Endothelial cell (in vitro differentiated cells): ENCODE measurements at regions not wholly inside any gene's neighbourhood (a gene's known extent, or its start where the extent isn't known, plus 50 kb on each side); places are given as distances from the start of the nearest gene placed in this dataset.

Experiments
- DNase-seq: peaks from one replicate; pipeline ENCODE4 v3.0.0; 2021; ENCODE audit warnings: low spot score
- H3K27ac Mint-ChIP-seq: one replicate; pipeline ENCODE4 v1.8.0; 2021; ENCODE audit warnings: mixed read lengths, inconsistent platforms; ENCODE audit not compliant: unreplicated experiment
- H3K27me3 Mint-ChIP-seq: one replicate; pipeline ENCODE4 v1.8.0; 2021; ENCODE audit warnings: mild to moderate bottlenecking, moderate library complexity, mixed read lengths, inconsistent platforms; ENCODE audit not compliant: unreplicated experiment
- H3K36me3 Mint-ChIP-seq: one replicate; pipeline ENCODE4 v1.8.0; 2021; ENCODE audit warnings: mild to moderate bottlenecking, low read depth, mixed read lengths, inconsistent platforms; ENCODE audit not compliant: unreplicated experiment
- H3K4me1 Mint-ChIP-seq: one replicate; pipeline ENCODE4 v1.8.0; 2021; ENCODE audit warnings: mild to moderate bottlenecking, mixed read lengths, inconsistent platforms; ENCODE audit not compliant: unreplicated experiment
- H3K4me3 Mint-ChIP-seq: one replicate; pipeline ENCODE4 v1.8.0; 2021; ENCODE audit warnings: mild to moderate bottlenecking, mixed read lengths, inconsistent platforms; ENCODE audit not compliant: unreplicated experiment
- H3K9me3 Mint-ChIP-seq: one replicate; pipeline ENCODE4 v1.8.0; 2021; ENCODE audit warnings: mixed read lengths, inconsistent platforms; ENCODE audit not compliant: unreplicated experiment
- CTCF ChIP-seq: fragments of 200-600 bp; sonication (generic); IDR thresholded peaks from one replicate; pipeline ENCODE4 v1.5.0; 2021; ENCODE audit warnings: antibody characterized with exemption; ENCODE audit not compliant: unreplicated experiment

GRCh38 chr18:8513249-8513648, 96.0 kb upstream of the RAB12 start:
- Mint-ChIP-seq H3K27ac (no peak overlapping the region), H3K9me3 (no peaks in the 10 kb centered on the region), H3K27me3 (peaks cover 4% of the 10 kb centered on the region), H3K36me3 (no peaks in the 10 kb centered on the region), H3K4me3 (no peak overlapping the region), H3K4me1 (no peaks in the 10 kb centered on the region)
- TF ChIP-seq CTCF: no peak
- no peak for DNase-seq

- no peaks in the 10 kb centered on the region for H3K9me3 Mint-ChIP-seq
- H3K27ac Mint-ChIP-seq: no peak overlapping the region
- TF ChIP-seq CTCF: no peak
- H3K4me3 Mint-ChIP-seq: no peak overlapping the region
- peaks cover 1% of the 10 kb centered on the region for H3K36me3 Mint-ChIP-seq
- no peaks in the 10 kb centered on the region for H3K4me1 Mint-ChIP-seq
- no peak for DNase-seq
- peaks cover 4% of the 10 kb centered on the region for H3K27me3 Mint-ChIP-seq
Observed at GRCh38 chr18:8514409-8514808, 94.8 kb upstream of the RAB12 start.

GRCh38 chr18:8515142-8515865, 93.9 kb upstream of the RAB12 start:
- peaks cover 3% of the 10 kb centered on the region for H3K36me3 Mint-ChIP-seq
- peaks cover 4% of the 10 kb centered on the region for H3K27me3 Mint-ChIP-seq
- no peaks in the 10 kb centered on the region for H3K4me1 Mint-ChIP-seq
- no peak for DNase-seq
- H3K4me3 Mint-ChIP-seq: no peak overlapping the region
- H3K27ac Mint-ChIP-seq: no peak overlapping the region
- no peak for TF ChIP-seq CTCF
- peaks cover 1% of the 10 kb centered on the region for H3K9me3 Mint-ChIP-seq

- Mint-ChIP-seq H3K4me3 (no peak overlapping the region), H3K9me3 (peaks cover 6% of the 10 kb centered on the region), H3K27me3 (peaks cover 4% of the 10 kb centered on the region), H3K4me1 (no peaks in the 10 kb centered on the region), H3K27ac (no peak overlapping the region), H3K36me3 (peaks cover 3% of the 10 kb centered on the region)
- TF ChIP-seq CTCF: no peak
- DNase-seq: no peak
Observed at GRCh38 chr18:8516371-8517250, 92.6 kb upstream of the RAB12 start.

- no peak for TF ChIP-seq CTCF
- no peak overlapping the region for H3K4me3 Mint-ChIP-seq
- H3K9me3 Mint-ChIP-seq: peaks cover 6% of the 10 kb centered on the region
- H3K27me3 Mint-ChIP-seq: peaks cover 2% of the 10 kb centered on the region
- H3K36me3 Mint-ChIP-seq: peaks cover 3% of the 10 kb centered on the region
- H3K27ac Mint-ChIP-seq: no peak overlapping the region
- DNase-seq: no peak
- H3K4me1 Mint-ChIP-seq: no peaks in the 10 kb centered on the region
Observed at GRCh38 chr18:8517276-8517675, 92.0 kb upstream of the RAB12 start.
